Activated CD8-positive, alpha-beta memory T cell treated with anti-CD3 and anti-CD28 coated beads, Interleukin-2, amount 50 U/mL, for 4 hours (primary cell): ENCODE measurements at regions not wholly inside any gene's neighbourhood (a gene's known extent, or its start where the extent isn't known, plus 50 kb on each side); places are given as distances from the start of the nearest gene placed in this dataset.
"Not testable (repeated sequence)": the region's sequence is repeated elsewhere in the genome, so short reads cannot be mapped to it uniquely, and the experiment has no call there.

Experiments used
- DNase-seq: peaks from one replicate; pipeline ENCODE4 v3.0.0-alpha.2; 2020

DNA sequence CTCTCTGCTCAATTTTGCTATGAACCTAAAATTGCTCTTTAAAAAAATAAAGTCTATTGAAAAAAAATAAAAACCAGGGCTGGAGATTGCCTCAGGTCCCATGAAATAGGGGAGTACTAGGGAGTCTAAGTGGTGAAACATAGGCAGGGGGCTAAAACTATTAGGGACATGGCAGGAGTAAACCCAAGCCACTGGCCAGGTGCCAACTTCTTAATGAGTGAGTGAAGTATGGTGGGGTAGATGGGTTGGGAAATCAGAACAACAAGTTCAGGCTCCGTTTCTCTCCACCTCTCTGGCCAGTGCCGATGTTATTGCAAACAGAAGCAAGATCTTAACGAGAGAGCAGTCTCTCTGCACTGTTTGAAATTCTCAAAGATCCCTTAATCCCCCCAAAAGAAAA, 322.4 kb upstream of the CDH5 start:
- DNase-seq, result no peak

DNA sequence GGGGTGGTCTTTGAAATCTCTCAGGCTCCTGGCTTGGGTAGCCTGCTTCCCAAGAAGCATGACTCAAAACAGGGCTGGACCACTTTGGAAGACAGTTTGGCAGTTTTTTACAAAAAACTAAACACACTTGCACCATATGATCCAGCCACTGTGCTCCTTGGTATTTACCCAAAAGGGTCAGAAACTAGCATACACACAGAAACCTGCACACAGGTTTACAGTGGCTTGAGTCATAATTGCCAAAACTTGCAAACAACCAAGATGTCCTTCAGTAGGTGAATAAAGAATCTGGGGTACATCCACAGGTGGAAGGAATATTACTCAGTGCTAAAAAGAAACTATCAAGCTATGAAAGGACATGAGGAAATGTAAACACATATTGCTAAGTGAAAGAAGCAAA, 323.2 kb upstream of the CDH5 start:
- no peak for DNase-seq

DNA sequence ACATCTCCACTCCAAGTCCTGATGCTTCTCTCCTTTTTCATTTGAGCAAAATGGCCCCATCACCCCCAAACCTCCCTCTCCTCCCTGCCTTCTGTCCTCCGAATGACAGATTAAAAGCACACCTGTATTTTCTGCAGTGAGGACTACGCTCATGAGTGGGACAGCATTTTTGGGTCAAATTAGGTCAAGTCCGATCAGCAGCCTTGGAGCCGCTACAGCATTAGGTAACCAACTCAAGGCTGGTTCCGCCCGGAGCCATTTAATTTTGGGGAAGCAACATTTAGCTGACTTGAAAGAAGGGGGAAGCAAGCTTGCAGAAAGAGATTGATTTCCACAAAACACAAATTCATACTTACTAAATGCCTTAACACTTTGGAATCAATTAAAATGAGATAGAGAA, 324.1 kb upstream of the CDH5 start:
- DNase-seq, result no peak

DNA sequence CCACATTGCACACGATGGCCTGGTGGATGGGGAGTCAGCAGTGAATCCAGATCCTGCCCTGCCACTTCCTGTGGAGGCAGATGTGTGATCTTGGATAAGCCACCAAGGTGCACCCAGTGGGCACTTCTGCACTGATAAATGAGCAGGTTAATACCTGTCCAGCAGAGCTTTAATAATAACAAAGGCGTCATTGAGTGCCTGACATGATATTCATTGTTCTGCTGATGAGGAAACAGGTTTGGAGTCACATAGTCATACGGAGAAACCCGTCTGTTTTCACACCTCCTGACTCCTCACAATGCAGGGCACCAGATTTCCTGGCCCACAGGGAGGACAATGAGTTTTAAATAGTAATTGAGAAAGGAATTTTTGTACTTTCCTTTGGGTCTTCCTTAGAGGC, 324.6 kb upstream of the CDH5 start:
- DNase-seq, result no peak

DNA sequence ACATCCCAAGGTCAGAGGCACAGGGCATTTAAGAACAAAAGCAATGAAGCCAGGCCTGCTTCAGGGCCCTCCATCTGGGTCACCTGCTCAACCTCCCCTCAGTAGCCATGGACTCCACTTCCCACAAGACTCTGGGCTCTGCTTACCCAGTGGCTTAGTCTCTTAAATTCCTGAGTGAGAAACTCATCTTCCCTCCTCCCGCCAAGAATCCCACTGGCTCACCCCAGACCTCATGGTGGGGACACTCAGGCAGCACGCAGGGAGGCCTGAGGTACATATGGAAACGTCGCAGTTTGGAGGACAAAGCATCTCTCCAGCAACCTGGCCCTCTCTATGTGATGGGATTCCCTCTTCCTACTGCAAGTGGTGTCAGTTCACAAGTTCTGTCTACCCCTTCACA, 326.7 kb upstream of the CDH5 start:
- no peak for DNase-seq

DNA sequence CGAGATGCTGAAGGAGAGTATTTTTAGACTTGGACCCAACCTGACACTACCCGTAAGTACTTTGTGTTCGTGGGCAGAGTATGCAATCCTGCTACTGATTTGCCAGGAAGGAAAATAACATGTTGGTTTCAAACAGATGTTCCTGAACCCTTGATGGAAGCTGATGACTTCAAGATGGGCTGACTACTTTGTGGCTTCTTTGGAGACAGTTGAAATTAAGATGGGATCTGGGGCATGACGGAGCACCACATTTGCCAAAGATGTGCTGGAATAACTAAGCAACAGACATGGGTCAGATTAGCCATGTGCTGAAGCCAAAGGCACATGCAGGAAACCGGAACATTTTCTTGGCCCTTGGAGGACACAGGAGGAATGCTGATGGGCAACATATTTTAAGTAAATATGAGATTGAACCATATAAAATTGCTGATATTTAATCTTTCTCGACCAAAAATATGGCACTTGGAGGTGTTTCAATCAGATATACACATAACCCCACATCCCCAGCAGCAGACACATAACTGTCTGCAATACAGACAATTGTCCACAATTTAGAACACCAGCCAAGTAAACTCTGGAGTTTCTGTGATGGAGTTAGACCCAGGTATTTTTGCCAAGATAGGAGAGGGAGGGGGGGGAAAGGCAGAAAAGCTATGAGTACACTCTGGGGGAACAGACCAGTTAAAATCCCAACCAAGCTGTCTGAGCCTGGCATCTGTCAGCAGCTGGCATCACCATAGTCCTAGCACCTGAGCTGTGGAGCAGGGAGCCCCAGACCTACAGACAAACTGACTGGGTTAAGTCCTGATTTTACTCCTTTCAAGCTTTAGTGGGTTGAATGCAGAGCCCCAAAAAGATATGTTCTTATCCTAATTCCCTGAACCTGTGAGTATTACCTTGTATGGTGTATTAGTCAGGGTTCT, 329.4 kb upstream of the CDH5 start:
- no peak for DNase-seq

DNA sequence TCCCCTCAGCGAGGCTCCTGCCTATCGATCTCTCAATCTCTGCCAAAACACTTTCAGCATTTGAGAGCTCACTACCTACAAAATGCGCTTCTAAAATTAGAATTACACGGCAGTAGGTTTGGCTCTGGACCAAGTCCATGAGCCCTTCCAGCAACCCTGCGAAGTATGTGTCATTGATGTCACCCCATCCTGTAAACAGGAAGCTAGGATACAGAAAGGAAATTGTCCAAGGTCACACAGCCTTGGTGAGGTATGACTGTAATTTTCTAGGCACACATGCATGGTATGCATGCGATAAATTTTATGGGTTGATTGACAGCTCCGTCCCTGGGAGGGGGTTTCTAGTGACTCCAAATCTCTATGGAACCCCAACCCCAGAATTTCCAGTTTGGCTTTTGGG, 330.3 kb upstream of the CDH5 start:
- no peak for DNase-seq

DNA sequence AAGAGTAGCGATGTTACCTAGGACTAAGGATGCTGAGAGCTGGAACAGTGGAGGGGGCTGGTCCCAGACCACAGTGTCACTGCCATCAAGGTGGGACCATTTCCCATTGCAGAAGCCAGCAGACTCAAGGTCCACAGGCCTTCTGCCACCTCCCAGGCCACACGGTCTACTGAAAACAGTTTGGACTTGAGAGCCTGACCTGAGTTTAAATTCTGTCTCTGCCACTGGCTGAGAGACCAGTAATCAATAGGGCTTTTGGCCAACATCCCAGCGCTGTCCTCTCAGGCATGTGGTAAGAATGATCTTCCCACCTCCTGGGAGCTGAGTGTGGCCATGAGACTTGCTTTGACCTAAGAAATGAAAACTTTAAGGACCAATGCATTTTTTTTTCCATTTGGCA, 331.4 kb upstream of the CDH5 start:
- no peak for DNase-seq

DNA sequence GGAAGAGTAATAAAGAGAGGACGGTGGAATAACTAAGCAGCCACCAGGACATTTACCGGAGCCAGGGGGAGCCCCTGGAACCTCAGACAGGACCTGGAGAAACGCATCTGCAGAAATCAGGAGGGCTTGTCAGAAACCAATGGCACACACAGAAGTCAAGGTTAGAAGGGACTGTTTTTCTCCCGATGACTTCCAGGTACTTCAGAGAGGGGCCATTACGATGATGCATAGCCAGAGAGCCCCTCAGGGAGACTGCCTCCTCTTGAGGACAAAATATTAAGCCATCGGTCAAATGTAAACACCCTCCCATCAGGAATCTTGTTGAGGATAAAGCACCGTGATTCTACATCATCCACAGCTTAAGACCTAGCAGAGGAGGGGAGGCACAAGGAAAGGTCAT, 333.6 kb upstream of the CDH5 start:
- no peak for DNase-seq

DNA sequence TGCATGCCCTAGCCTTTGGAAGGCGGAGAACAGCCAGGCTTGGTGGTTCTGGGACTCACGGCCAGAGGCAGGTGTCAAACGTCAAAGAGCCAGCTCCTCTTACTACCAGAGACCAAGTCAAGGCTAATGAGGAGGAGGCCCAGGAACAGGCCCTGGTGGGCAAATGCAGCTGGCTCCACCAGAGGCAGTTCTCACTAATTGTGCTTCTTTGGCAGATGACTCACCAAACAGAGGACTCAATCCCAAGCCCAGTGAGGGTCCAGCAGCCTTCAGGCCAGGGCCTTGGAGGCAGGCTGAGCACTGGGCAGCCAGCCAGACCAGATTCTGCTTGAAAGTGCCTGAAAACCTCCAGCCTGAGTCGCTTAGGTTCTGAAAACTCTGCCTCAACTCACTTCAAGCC, 336.5 kb upstream of the CDH5 start:
- no peak for DNase-seq

DNA sequence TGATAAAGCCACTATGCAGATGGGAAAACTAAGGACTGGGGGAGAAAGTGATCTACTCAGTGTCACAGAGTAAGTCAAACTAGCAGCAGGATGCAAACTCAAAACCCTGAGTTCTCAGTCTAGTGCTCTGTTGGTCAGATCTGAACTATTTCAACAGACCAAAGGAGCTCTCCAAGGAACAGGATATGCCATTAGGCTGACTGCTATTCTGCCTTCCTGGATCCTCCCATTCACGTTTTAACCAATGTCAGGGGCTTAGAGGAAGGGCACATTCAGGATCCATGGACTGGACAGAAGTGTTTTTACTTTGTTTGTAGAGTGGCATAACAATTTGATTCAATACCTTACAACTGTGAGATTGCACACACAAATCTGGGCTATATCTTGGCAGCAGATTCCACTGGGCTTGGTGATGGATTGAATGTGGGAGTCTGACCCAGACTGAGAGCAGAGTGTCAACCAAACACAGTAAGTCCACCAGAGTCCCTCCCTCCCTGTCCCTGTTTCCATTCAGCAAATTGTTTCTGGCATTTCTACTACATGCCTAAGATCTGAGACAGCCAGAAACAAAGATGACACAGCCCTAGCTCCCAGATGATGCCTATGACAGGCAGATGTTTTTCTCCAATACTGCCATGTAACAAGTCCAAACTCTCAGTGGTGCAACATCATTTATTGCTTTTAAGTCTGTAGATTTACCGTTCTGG, 337.8 kb upstream of the CDH5 start:
- no peak for DNase-seq

DNA sequence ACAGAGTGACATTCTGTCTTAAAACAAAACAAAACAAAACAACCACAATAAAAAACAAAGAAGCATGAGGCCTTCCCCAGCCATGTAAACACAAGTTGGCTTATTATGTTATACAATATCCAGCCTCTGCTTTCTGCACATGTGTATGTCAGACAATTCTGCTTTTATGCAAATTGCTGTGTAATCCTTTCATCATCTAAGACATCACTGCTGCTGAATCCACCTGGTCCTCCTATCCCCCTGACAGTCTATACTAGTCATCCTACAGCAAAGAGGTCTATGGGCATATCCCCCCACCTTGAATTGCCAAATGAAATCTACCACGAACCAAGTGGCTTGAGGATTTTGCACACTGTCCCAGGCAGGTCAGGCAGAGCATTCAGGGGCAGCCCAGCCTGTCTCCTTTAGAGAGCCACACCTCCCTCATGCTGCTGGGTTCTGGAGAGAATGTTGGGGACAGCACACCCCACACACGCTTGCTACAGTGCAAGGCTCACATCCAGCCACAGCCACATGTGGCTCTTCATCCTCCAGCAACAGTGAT, 339.6 kb upstream of the CDH5 start:
- no peak for DNase-seq

DNA sequence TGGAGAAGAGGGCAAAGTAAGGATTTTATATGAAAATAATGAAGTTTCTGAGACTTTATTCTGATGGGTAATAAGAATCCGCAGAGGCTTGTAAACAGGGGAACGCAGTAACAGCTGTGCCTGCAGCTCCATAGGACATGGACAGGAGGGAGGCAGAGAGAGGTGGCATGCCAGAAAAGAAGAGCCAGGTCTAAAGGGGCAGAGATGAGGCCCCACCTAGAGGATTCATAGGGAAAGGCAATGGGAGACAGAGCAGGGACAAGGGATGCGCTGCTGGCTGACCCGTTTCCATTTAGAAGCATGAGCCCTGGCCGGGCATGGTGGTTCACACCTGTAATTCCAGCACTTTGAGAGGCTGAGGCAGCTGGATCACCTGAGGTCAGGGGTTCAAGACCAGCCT, 340.3 kb upstream of the CDH5 start:
- no peak for DNase-seq

DNA sequence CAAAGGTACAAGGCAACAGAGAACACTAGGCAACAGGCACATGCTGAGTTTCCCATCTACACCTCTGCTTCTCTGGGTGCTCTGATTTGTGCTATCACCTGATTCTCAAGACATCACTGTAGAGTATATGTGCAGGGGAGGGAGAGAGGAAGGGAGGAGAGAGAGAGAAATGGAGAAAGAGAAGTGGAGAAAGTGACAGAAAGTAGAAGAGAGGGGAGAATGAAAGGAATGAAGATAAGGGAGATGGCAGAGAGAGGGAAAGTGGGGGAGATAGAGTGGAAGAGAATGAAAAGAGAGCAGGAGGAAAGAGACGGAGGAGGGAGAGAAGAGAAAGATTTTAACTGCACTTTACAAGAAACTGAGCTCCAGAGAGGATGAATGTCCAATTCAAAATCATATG, 340.7 kb upstream of the CDH5 start:
- DNase-seq, result no peak

DNA sequence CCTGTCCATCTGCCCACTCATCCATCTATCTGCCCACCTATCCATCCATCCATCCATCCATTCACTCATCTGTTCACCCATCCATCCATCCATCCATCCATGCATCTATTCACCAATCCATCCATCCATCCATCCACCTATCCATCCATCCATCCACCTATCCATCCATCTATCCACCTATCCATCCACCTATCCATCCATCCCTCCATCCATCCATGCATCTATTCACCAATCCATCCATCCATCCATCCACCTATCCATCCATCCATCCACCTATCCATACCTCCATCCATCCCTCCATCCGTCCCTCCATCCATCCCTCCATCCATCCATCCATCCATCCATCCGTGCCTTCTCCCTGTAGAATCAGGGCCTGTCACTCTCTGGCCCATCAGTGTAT, 341.9 kb upstream of the CDH5 start:
- DNase-seq, result not testable (repeated sequence)

DNA sequence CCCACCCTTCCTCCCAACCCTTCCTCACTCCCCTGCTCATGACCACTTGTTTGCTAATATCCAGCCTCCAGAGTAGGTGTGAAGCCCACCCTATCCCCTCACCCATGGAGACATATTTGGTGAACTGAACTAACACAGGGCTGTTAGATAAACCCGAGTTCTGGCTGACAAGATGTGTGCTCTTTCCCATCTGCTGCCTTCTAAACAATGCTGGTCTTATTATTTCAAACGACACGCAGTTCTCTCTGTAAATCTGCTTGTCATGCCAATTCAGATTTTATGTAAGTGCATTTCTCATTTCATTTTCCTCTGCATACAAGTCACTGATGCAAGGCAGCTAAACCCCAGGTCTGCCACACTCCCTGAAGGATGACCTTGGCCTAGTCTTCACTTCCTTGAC, 343.0 kb upstream of the CDH5 start:
- no peak for DNase-seq

DNA sequence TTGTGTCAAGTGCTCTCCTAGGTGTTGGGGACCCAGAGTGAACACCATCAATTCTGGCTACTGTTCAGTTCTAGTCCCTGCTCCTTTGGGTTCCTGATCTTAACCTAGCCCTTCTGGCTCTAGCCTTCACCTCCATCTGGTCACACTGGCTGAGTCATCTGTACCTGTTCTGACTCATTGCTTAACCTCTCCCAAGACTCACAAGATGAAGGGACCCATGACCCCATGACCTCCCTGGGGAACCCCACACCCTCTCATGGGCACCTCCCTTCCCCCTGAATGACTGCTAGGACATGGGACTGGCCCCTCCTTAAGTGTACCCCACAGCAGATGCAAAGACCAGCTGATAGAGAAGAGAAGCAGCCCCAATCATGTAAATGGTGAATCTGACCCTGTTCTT, 345.8 kb upstream of the CDH5 start:
- DNase-seq, result no peak

DNA sequence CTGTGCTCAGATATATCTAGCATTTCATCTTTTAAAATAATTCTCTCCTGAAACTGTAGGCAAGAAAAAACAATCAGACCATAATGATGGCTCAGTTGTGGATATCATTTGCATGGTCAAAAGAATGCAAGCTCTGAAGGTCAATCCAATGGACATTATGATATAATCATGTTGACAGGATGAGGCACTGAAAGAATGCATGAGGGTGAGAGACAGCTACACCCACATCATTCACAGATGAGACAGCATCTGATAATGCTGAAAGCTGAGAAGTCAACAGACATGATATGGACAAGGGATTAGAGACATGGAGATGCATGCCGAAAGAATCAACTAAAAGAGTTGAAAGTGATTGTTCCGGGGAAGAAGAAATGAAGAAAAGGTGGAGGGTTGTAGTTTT, 346.4 kb upstream of the CDH5 start:
- DNase-seq, result no peak

DNA sequence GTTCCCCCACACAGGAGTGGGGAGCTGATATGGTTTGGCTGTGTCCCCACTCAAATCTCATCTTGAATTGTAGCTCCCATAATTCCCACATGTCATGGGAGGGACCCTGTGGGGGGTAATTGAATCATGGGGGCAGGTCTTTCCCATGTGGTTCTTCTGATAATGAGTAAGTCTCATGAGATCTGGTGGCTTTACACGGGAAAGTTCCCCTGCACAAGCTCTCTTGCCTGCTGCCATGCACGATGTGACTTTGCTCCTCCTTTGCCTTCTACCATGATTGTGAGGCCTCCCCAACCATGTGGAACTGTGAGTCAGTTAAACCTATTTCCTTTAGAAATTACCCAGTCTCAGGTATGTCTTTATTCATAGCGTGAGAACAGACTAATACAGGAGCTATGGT, 347.0 kb upstream of the CDH5 start:
- DNase-seq, result not testable (repeated sequence)

DNA sequence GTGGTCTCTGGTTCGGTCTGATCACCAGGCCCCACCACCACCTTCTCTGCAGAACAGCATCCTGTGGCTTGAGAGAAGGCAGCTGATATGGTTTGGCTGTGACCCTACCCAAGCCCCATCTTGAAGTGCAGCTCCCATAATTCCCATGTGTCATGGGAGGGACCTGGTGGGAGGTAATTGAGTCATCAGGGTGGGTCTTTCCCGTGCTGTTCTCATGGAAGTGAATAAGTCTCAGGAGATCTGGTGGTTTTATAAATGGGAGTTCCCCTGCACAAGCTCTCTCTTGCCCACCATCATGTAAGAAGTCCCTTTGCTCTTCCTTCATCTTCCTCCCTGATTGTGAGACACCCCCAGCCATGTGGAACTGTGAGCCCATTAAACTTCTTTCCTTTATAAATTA, 352.3 kb upstream of the CDH5 start:
- no peak for DNase-seq

DNA sequence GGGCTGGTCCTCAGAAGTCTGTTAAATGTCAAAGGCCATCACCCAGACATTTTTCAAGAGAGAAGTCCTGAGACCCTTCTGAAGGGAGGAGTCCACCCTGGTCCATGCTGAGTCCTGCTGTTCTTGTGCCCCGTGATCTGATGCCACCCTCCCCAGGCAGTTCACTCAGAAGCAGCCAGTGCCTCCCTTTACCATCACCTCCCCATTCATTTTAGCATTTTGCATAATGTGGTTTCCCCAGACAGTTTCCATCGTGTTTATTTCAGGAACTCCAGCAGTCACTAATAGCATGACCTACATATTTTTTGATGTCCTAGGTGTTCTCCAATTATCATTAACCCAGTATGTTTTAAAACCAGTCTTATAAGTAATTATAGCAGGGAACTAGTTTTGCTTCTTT, 353.0 kb upstream of the CDH5 start:
- DNase-seq, result no peak

DNA sequence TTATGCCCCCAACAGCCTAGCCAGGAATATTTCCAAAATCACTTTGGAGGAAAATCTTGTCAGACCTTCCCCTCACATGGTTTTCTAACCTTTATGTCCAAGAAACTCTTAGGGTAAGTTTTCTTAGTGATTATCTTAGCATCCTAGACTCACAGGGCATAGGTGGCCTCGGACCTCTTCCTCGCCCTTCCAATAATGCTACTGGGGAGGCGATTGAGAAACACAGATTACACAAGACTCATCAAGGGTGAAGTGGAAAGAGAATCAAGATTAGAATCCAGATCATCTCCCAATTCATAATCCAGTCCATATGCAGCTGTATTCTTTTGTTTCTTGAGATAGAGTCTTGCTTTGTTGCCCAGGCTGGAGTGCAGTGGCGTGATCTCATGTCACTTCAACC, 358.4 kb upstream of the CDH5 start:
- no peak for DNase-seq

DNA sequence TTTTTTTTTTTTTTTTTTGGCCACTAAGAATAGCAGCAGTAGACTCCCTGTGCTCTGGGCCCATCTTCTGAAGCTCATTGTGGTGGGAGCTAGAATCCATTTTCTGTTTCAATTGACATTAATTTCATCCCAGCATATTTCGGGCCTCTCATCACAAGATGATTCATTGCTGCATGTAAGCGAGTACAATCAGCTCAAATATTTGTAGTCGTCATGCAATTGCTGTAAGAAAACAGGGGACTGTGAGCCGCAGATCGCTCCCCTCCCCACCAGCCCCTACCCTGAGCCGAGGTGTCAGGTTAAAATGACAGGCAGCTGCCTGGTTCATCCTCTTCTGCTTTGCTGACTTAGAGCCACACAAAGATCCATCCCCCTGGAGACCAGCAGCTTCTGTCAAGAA, 358.8 kb upstream of the CDH5 start:
- no peak for DNase-seq

DNA sequence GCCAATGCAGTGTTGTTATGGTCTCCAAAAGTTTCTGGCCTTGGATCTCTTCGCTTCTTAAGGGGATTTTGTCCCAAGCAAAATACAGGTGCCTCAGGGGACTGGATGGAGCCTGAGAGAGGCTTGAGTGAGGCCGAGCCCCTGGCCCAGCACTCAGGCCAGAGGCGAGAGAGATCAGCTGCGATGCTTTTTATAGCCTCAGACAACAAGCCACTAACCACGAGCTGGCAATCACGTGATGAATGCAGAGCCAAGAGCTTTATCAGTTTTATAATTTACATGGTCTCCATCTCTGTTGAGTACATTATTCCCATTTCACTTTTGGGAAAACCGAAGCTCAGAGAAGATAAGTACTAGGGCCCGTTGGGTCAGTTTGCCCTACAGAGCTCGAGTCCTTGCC, 360.0 kb upstream of the CDH5 start:
- DNase-seq, result no peak
